ENCODE measurements at regions not wholly inside any gene's neighbourhood (a gene's known extent, or its start where the extent isn't known, plus 50 kb on each side); places are given as distances from the start of the nearest gene placed in this dataset.

DNA sequence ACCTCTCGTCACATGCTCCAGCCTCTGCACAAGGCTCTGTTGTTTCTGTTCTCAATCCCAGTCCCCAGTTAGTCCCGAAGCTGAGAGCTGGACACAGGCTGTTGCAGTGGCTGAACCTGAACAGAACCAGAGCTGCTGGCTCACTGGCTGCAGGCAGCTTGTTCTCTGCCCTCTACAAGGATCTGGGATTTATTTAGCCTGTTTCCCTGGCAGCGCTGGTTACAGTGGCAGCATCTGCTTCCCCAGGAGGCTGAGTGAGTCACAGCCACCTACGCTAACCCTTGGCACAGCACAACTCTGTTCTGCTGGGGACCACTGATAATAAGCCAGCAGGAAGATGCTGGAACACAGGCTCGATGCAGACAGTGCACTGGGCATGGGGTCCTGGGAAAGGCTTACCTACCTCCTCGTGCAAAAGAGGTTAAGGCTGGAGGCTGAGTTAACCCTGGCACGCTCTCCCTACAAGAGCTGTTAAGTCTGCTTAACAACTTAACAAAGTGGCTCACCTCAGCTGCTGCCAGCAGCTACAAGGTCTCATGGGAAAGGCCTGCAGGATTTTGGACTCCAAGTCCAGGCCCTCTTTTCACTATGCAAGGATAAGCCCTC is 299.6 kb downstream of the PCNX1 start:
- TF ChIP-seq EZH2 (IDR thresholded peaks at IDR 0.05; ENCODE audit: low read depth, unreplicated experiment) = no peak
- TF ChIP-seq, protein P1, sequence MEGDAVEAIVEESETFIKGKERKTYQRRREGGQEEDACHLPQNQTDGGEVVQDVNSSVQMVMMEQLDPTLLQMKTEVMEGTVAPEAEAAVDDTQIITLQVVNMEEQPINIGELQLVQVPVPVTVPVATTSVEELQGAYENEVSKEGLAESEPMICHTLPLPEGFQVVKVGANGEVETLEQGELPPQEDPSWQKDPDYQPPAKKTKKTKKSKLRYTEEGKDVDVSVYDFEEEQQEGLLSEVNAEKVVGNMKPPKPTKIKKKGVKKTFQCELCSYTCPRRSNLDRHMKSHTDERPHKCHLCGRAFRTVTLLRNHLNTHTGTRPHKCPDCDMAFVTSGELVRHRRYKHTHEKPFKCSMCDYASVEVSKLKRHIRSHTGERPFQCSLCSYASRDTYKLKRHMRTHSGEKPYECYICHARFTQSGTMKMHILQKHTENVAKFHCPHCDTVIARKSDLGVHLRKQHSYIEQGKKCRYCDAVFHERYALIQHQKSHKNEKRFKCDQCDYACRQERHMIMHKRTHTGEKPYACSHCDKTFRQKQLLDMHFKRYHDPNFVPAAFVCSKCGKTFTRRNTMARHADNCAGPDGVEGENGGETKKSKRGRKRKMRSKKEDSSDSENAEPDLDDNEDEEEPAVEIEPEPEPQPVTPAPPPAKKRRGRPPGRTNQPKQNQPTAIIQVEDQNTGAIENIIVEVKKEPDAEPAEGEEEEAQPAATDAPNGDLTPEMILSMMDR (conservative IDR thresholded peaks at IDR 0.05; ENCODE audit: low read depth in 2 of 2) = no peak
- no peak for TF ChIP-seq POLR2AphosphoS5 (IDR thresholded peaks at IDR 0.05; ENCODE audit: low read depth)
- TF ChIP-seq, protein P2, sequence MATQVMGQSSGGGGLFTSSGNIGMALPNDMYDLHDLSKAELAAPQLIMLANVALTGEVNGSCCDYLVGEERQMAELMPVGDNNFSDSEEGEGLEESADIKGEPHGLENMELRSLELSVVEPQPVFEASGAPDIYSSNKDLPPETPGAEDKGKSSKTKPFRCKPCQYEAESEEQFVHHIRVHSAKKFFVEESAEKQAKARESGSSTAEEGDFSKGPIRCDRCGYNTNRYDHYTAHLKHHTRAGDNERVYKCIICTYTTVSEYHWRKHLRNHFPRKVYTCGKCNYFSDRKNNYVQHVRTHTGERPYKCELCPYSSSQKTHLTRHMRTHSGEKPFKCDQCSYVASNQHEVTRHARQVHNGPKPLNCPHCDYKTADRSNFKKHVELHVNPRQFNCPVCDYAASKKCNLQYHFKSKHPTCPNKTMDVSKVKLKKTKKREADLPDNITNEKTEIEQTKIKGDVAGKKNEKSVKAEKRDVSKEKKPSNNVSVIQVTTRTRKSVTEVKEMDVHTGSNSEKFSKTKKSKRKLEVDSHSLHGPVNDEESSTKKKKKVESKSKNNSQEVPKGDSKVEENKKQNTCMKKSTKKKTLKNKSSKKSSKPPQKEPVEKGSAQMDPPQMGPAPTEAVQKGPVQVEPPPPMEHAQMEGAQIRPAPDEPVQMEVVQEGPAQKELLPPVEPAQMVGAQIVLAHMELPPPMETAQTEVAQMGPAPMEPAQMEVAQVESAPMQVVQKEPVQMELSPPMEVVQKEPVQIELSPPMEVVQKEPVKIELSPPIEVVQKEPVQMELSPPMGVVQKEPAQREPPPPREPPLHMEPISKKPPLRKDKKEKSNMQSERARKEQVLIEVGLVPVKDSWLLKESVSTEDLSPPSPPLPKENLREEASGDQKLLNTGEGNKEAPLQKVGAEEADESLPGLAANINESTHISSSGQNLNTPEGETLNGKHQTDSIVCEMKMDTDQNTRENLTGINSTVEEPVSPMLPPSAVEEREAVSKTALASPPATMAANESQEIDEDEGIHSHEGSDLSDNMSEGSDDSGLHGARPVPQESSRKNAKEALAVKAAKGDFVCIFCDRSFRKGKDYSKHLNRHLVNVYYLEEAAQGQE (IDR thresholded peaks at IDR 0.05; ENCODE audit: unreplicated experiment) = no peak
- TF ChIP-seq, protein P3, sequence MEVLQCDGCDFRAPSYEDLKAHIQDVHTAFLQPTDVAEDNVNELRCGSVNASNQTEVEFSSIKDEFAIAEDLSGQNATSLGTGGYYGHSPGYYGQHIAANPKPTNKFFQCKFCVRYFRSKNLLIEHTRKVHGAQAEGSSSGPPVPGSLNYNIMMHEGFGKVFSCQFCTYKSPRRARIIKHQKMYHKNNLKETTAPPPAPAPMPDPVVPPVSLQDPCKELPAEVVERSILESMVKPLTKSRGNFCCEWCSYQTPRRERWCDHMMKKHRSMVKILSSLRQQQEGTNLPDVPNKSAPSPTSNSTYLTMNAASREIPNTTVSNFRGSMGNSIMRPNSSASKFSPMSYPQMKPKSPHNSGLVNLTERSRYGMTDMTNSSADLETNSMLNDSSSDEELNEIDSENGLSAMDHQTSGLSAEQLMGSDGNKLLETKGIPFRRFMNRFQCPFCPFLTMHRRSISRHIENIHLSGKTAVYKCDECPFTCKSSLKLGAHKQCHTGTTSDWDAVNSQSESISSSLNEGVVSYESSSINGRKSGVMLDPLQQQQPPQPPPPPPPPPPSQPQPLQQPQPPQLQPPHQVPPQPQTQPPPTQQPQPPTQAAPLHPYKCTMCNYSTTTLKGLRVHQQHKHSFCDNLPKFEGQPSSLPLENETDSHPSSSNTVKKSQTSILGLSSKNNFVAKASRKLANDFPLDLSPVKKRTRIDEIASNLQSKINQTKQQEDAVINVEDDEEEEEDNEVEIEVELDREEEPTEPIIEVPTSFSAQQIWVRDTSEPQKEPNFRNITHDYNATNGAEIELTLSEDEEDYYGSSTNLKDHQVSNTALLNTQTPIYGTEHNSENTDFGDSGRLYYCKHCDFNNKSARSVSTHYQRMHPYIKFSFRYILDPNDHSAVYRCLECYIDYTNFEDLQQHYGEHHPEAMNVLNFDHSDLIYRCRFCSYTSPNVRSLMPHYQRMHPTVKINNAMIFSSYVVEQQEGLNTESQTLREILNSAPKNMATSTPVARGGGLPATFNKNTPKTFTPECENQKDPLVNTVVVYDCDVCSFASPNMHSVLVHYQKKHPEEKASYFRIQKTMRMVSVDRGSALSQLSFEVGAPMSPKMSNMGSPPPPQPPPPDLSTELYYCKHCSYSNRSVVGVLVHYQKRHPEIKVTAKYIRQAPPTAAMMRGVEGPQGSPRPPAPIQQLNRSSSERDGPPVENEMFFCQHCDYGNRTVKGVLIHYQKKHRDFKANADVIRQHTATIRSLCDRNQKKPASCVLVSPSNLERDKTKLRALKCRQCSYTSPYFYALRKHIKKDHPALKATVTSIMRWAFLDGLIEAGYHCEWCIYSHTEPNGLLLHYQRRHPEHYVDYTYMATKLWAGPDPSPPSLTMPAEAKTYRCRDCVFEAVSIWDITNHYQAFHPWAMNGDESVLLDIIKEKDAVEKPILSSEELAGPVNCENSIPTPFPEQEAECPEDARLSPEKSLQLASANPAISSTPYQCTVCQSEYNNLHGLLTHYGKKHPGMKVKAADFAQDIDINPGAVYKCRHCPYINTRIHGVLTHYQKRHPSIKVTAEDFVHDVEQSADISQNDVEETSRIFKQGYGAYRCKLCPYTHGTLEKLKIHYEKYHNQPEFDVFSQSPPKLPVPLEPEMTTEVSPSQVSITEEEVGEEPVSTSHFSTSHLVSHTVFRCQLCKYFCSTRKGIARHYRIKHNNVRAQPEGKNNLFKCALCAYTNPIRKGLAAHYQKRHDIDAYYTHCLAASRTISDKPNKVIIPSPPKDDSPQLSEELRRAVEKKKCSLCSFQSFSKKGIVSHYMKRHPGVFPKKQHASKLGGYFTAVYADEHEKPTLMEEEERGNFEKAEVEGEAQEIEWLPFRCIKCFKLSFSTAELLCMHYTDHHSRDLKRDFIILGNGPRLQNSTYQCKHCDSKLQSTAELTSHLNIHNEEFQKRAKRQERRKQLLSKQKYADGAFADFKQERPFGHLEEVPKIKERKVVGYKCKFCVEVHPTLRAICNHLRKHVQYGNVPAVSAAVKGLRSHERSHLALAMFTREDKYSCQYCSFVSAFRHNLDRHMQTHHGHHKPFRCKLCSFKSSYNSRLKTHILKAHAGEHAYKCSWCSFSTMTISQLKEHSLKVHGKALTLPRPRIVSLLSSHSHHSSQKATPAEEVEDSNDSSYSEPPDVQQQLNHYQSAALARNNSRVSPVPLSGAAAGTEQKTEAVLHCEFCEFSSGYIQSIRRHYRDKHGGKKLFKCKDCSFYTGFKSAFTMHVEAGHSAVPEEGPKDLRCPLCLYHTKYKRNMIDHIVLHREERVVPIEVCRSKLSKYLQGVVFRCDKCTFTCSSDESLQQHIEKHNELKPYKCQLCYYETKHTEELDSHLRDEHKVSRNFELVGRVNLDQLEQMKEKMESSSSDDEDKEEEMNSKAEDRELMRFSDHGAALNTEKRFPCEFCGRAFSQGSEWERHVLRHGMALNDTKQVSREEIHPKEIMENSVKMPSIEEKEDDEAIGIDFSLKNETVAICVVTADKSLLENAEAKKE (CRISPR knock-in tag; IDR thresholded peaks at IDR 0.05) = no peak
- TF ChIP-seq NANOG (IDR thresholded peaks at IDR 0.05; ENCODE audit: borderline replicate concordance) = no peak
- TF ChIP-seq ZNF114 (CRISPR knock-in tag; IDR thresholded peaks at IDR 0.05) = no peak
- TF ChIP-seq CREB1 (CRISPR knock-in tag; IDR thresholded peaks at IDR 0.05; ENCODE audit: low read depth) = no peak
- TF ChIP-seq EZH2phosphoT487 (IDR thresholded peaks at IDR 0.05; ENCODE audit: unreplicated experiment) = no peak
- no peak for TF ChIP-seq ZNF331 (CRISPR knock-in tag; IDR thresholded peaks at IDR 0.05; ENCODE audit: low read depth)

All from GM23338 (cell line).